ENCODE measurements at regions not wholly inside any gene's neighbourhood (a gene's known extent, or its start where the extent isn't known, plus 50 kb on each side); places are given as distances from the start of the nearest gene placed in this dataset.

DNA sequence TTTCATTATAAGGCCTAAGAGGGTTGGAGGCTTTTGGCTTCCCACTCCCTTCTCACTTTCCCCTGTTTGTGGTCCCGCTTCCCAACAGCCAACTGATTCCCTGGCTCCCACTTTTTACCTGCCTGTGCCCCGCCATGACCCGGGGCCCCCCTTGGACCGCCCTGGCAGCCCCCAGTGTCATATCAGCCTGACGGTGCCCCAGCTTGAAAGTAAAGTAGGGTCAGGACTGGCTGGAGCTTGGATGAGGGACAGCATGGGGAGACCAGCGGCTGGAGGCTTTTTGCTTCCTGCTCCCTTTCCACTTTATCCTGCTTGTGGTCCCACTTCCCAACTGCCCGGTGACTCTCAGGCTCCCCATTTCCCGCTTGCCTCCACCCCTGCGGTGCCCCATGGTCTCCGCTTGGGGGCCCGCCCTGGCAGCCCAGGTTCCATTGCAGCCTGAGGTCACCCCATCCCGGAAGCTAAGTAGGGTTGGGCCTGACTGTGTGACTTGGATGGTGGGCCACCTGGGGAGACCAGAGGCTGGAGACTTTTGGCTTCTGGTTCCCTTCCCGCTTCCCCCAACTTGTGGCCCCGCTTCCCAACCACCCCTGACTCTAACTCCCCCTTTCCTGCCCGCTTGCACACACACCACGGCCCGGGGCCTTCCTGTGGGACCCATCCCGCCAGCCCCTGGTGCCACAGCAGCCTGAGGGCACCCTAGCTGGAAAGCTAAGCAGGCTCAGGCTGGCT, 2274.7 kb downstream of the TP53TG3F start:
- no peak overlapping the region for H3K4me2 ChIP-seq (ENCODE audit: insufficient read depth, low read length)
- no peaks in the 10 kb centered on the region for H3K79me2 ChIP-seq (ENCODE audit: control insufficient read depth, insufficient read depth, low read length)
- ChIA-PET CTCF (ENCODE audit: low intra/inter-chr PET ratio) (no interaction called here), POLR2A (no interaction called here)
- FAIRE-seq: no peak
- ATAC-seq: no peak
- H3K9ac ChIP-seq (ENCODE audit: insufficient read depth in 1 of 2, low read depth in 2 of 2, low read length in 2 of 2): no peak overlapping the region
- H3K27ac ChIP-seq (ENCODE audit: extremely low read depth, low read depth, low read length): no peak overlapping the region
- TF ChIP-seq CEBPG (CRISPR knock-in tag; IDR thresholded peaks at IDR 0.05) (no peak), CEBPG (tag; conservative IDR thresholded peaks at IDR 0.05 in 1 of 2, IDR thresholded peaks at IDR 0.05 in 1 of 2) (no peak), KLF13 (tag; IDR thresholded peaks at IDR 0.05; ENCODE audit: borderline replicate concordance, low read depth) (no peak), ZBTB2 (IDR thresholded peaks at IDR 0.05) (no peak), MYC (IDR thresholded peaks at IDR 0.05; ENCODE audit: low read depth, low read length) (no peak), MYC (CRISPR knock-in tag; IDR thresholded peaks at IDR 0.05; ENCODE audit: borderline replicate concordance, low read depth) (no peak), ILF3 (IDR thresholded peaks at IDR 0.05; ENCODE audit: borderline replicate concordance) (no peak), ZNF197 (CRISPR knock-in tag; IDR thresholded peaks at IDR 0.05; ENCODE audit: low read depth) (no peak), ZNF644 (tag; IDR thresholded peaks at IDR 0.05; ENCODE audit: low read depth) (no peak), MCM3 (IDR thresholded peaks at IDR 0.05) (no peak), ZNF561 (CRISPR knock-in tag; conservative IDR thresholded peaks at IDR 0.05) (no peak)
- no peak overlapping the region for H2AFZ ChIP-seq (ENCODE audit: low read depth, low read length)
- no peaks in the 10 kb centered on the region for H3K4me1 ChIP-seq (replicated peaks in 1 of 2; ENCODE audit: control insufficient read depth in 2 of 2, insufficient read depth in 2 of 2, low read length in 2 of 2)
- no peaks in the 10 kb centered on the region for H3K36me3 ChIP-seq (ENCODE audit: control insufficient read depth, insufficient read depth, low read length)
- no peaks in the 10 kb centered on the region for H4K20me1 ChIP-seq (replicated peaks; ENCODE audit: control insufficient read depth, insufficient read depth, low read length)
- BruUV-seq (replicated peaks): no TSS peak
- 2% methylated on average over 10 of the region's 18 CpGs for WGBS (ENCODE audit: insufficient coverage, low coverage, missing lambda C conversion rate)
- in situ Hi-C loops (cut with MboI) (no loop called here), intact Hi-C loops (cut with micrococcal nuclease) (no loop called here)
- H3K27me3 ChIP-seq (ENCODE audit: control insufficient read depth in 2 of 2, insufficient read depth in 2 of 2, low read length in 2 of 2): no peaks in the 10 kb centered on the region
- no peak for DNase-seq (ENCODE audit: extremely low read depth in 1 of 4, low spot score in 3 of 4)
- no peaks in the 10 kb centered on the region for H3K9me3 ChIP-seq (replicated peaks; ENCODE audit: control insufficient read depth, insufficient read depth, low read depth, low read length)
- no peak overlapping the region for H3K4me3 ChIP-seq
- H3K9me1 ChIP-seq (ENCODE audit: control insufficient read depth, insufficient read depth, low read length): no peaks in the 10 kb centered on the region

All from K562 (cell line).